GM12878 (cell line): ENCODE measurements at regions not wholly inside any gene's neighbourhood (a gene's known extent, or its start where the extent isn't known, plus 50 kb on each side); places are given as distances from the start of the nearest gene placed in this dataset.

Experiments used
- ASH2L ChIP-seq: fragments of 300-600, 200-600 bp; sonication (generic); IDR thresholded peaks from 2 replicates; pipeline ENCODE4 v1.6.1; 2017; ENCODE audit warnings: low read depth, mild to moderate bottlenecking, borderline replicate concordance
- CHD2 ChIP-seq: IDR thresholded peaks from 2 replicates; pipeline ENCODE4 v1.6.1; 2011; ENCODE audit warnings: low read depth, low read length, improper control_type of control experiment, borderline replicate concordance
- CTCF ChIP-seq, 3 experiments: IDR thresholded peaks in 2 of 3; conservative IDR thresholded peaks in 1 of 3; 2 replicates each; pipeline ENCODE4 v1.5.1; 2011; ENCODE audit warnings: low read depth in 3 of 3, low read length in 3 of 3, mild to moderate bottlenecking in 3 of 3, control low read depth in 2 of 3, moderate library complexity in 2 of 3, inconsistent platforms in 1 of 3, mixed read lengths in 1 of 3; ENCODE audit not compliant: control insufficient read depth in 2 of 3, insufficient read depth in 1 of 3; ENCODE audit errors: extremely low read depth in 1 of 3
- CUX1 ChIP-seq: IDR thresholded peaks from 2 replicates; pipeline ENCODE4 v1.6.1; 2012; ENCODE audit warnings: improper control_type of control experiment, low read depth, low read length; ENCODE audit not compliant: insufficient replicate concordance
- IKZF1 ChIP-seq: fragments of 450-650 bp; conservative IDR thresholded peaks from 2 replicates; pipeline ENCODE4 v1.6.1; 2017; ENCODE audit warnings: antibody characterized with exemption, mild to moderate bottlenecking
- MEF2A ChIP-seq: IDR thresholded peaks from 2 replicates; pipeline ENCODE4 v1.6.1; 2011; ENCODE audit warnings: low read depth, mild to moderate bottlenecking, low read length, moderate library complexity; ENCODE audit not compliant: insufficient read depth
- PKNOX1 ChIP-seq: fragments of 450-650 bp; IDR thresholded peaks from 2 replicates; pipeline ENCODE4 v1.6.1; 2016; ENCODE audit warnings: mild to moderate bottlenecking
- POLR2AphosphoS5 ChIP-seq: IDR thresholded peaks from 2 replicates; pipeline ENCODE4 v1.6.1; 2011; ENCODE audit warnings: mild to moderate bottlenecking, low read length, inconsistent platforms
- PRDM15 ChIP-seq: fragments of 450-650 bp; formaldehyde crosslinking; IDR thresholded peaks from 2 replicates; pipeline ENCODE4 v1.4.0; 2020; ENCODE audit warnings: mild to moderate bottlenecking, moderate library complexity
- RFX5 ChIP-seq: IDR thresholded peaks from 2 replicates; pipeline ENCODE4 v1.6.1; 2011; ENCODE audit warnings: low read depth, low read length, improper control_type of control experiment
- SKIL ChIP-seq: fragments of 450-650 bp; IDR thresholded peaks from 2 replicates; pipeline ENCODE4 v1.6.1; 2017; ENCODE audit warnings: mild to moderate bottlenecking, low read depth, inconsistent platforms; ENCODE audit not compliant: poor library complexity, severe bottlenecking
- USF2 ChIP-seq: IDR thresholded peaks from 2 replicates; pipeline ENCODE4 v1.6.1; 2011; ENCODE audit warnings: low read depth, low read length, improper control_type of control experiment, borderline replicate concordance
- ZNF24 ChIP-seq: fragments of 450-650 bp; IDR thresholded peaks from 2 replicates; pipeline ENCODE4 v1.6.1; 2017; ENCODE audit warnings: antibody characterized with exemption, mild to moderate bottlenecking

GRCh38 chr2:74744731-74745515 lies 89.0 kb upstream of the HK2 start:
- TF ChIP-seq IKZF1 (no peak), SKIL (no peak), MEF2A (no peak), CUX1 (no peak), PRDM15 (CRISPR knock-in tag) (no peak), POLR2AphosphoS5 (no peak), PKNOX1 (no peak), ASH2L (no peak), CTCF (IDR thresholded peaks at IDR 0.05 in 2 of 3, conservative IDR thresholded peaks at IDR 0.05 in 1 of 3; ENCODE audit: control insufficient read depth in 2 of 3, extremely low read depth in 1 of 3, insufficient read depth in 1 of 3, low read depth in 3 of 3, low read length in 3 of 3) (no peak), ZNF24 (no peak), USF2 (no peak), RFX5 (no peak), CHD2 (no peak)
